Mesendoderm (in vitro differentiated cells): ENCODE measurements at regions not wholly inside any gene's neighbourhood (a gene's known extent, or its start where the extent isn't known, plus 50 kb on each side); places are given as distances from the start of the nearest gene placed in this dataset.

Source experiments
- DNase-seq: peaks from one replicate; pipeline ENCODE4 v3.0.0; 2013
- H2AK5ac ChIP-seq: 2 replicates; pipeline ENCODE4 v1.6.1; 2013; ENCODE audit warnings: low read length, inconsistent platforms
- H2BK120ac ChIP-seq: 2 replicates; pipeline ENCODE4 v1.6.1; 2013; ENCODE audit warnings: low read depth, mild to moderate bottlenecking, low read length, moderate library complexity, mixed read lengths
- H2BK15ac ChIP-seq: replicated peaks from 2 replicates; pipeline ENCODE4 v1.6.1; 2013; ENCODE audit warnings: low read depth, mild to moderate bottlenecking, moderate library complexity
- H2BK5ac ChIP-seq: 2 replicates; pipeline ENCODE4 v1.6.1; 2013; ENCODE audit warnings: low read length, inconsistent platforms
- H3K18ac ChIP-seq: 2 replicates; pipeline ENCODE4 v1.6.1; 2013; ENCODE audit warnings: mild to moderate bottlenecking, low read length, mixed read lengths
- H3K23ac ChIP-seq: one replicate; pipeline ENCODE4 v1.6.1; 2013; ENCODE audit warnings: low read length
- H3K27ac ChIP-seq: 2 replicates; pipeline ENCODE4 v1.5.1; 2013; ENCODE audit warnings: low read depth, mild to moderate bottlenecking, inconsistent platforms, low read length, moderate library complexity
- H3K27me3 ChIP-seq: 2 replicates; pipeline ENCODE4 v1.6.1; 2013; ENCODE audit warnings: low read length, control low read depth, mild to moderate bottlenecking, inconsistent platforms; ENCODE audit not compliant: insufficient read depth, poor library complexity
- H3K36me3 ChIP-seq: 2 replicates; pipeline ENCODE4 v1.6.1; 2013; ENCODE audit warnings: low read length, inconsistent platforms; ENCODE audit not compliant: control insufficient read depth, insufficient read depth
- H3K4ac ChIP-seq: one replicate; pipeline ENCODE4 v1.6.1; 2013; ENCODE audit warnings: low read depth, mild to moderate bottlenecking, low read length, moderate library complexity
- H3K4me1 ChIP-seq: 2 replicates; pipeline ENCODE4 v1.6.1; 2013; ENCODE audit warnings: low read depth, low read length, inconsistent platforms; ENCODE audit not compliant: control insufficient read depth
- H3K4me2 ChIP-seq: 2 replicates; pipeline ENCODE4 v1.6.1; 2013; ENCODE audit warnings: low read length
- H3K4me3 ChIP-seq: 2 replicates; pipeline ENCODE4 v1.5.1; 2013; ENCODE audit warnings: mild to moderate bottlenecking, low read length
- H3K56ac ChIP-seq: one replicate; pipeline ENCODE4 v1.6.1; 2013; ENCODE audit warnings: low read length
- H3K79me1 ChIP-seq: 2 replicates; pipeline ENCODE4 v1.6.1; 2013; ENCODE audit warnings: low read length, inconsistent platforms
- H3K79me2 ChIP-seq: 2 replicates; pipeline ENCODE4 v1.6.1; 2013; ENCODE audit warnings: mild to moderate bottlenecking, low read length; ENCODE audit not compliant: control insufficient read depth, insufficient read depth
- H3K9ac ChIP-seq: 2 replicates; pipeline ENCODE4 v1.6.1; 2013; ENCODE audit warnings: low read length, inconsistent platforms
- H4K5ac ChIP-seq: one replicate; pipeline ENCODE4 v1.6.1; 2013; ENCODE audit warnings: low read length
- H4K8ac ChIP-seq: one replicate; pipeline ENCODE4 v1.6.1; 2013; ENCODE audit warnings: low read depth, mild to moderate bottlenecking, control low read depth, low read length, moderate library complexity
- WGBS: extraction: QIAGEN DNeasy Blood & Tissue Kit; methylation state at CpG from one replicate; pipeline ENCODE4 v1.1.7; 2013; ENCODE audit warnings: low lambda C conversion rate, missing lambda C conversion rate; ENCODE audit not compliant: insufficient coverage; ENCODE audit errors: extremely low coverage; 5-methylcytosine and 5-hydroxymethylcytosine counted together

GRCh38 chrX:87727620-87728019 is 210.0 kb downstream of the KLHL4 start:
- no peak overlapping the region for H2BK15ac ChIP-seq
- H3K4ac ChIP-seq = no peak overlapping the region
- no peak overlapping the region for H3K18ac ChIP-seq
- no peak overlapping the region for H3K4me3 ChIP-seq
- H3K4me2 ChIP-seq = no peak overlapping the region
- no peak overlapping the region for H2BK120ac ChIP-seq
- H3K56ac ChIP-seq = no peak overlapping the region
- no peaks in the 10 kb centered on the region for H3K79me1 ChIP-seq
- no CpG with 5 or more reads among the region's 3 CpGs for WGBS
- H3K9ac ChIP-seq = no peak overlapping the region
- no peaks in the 10 kb centered on the region for H3K36me3 ChIP-seq
- DNase-seq = no peak
- no peak overlapping the region for H2BK5ac ChIP-seq
- no peak overlapping the region for H4K5ac ChIP-seq
- no peak overlapping the region for H3K27ac ChIP-seq
- H2AK5ac ChIP-seq = no peak overlapping the region
- no peaks in the 10 kb centered on the region for H3K79me2 ChIP-seq
- no peaks in the 10 kb centered on the region for H3K27me3 ChIP-seq
- H4K8ac ChIP-seq = no peak overlapping the region
- H3K4me1 ChIP-seq = no peaks in the 10 kb centered on the region
- H3K23ac ChIP-seq = no peak overlapping the region

GRCh38 chrX:87728024-87728423 is 210.4 kb downstream of the KLHL4 start:
- Histone ChIP-seq H3K18ac (no peak overlapping the region), H3K4me2 (no peak overlapping the region), H3K4me1 (no peaks in the 10 kb centered on the region), H2BK5ac (no peak overlapping the region), H3K79me1 (no peaks in the 10 kb centered on the region), H3K9ac (no peak overlapping the region), H3K4me3 (no peak overlapping the region), H2AK5ac (no peak overlapping the region), H3K36me3 (no peaks in the 10 kb centered on the region), H4K5ac (no peak overlapping the region), H3K4ac (no peak overlapping the region), H2BK120ac (no peak overlapping the region), H3K27me3 (no peaks in the 10 kb centered on the region), H3K79me2 (no peaks in the 10 kb centered on the region), H3K23ac (no peak overlapping the region), H3K56ac (no peak overlapping the region), H3K27ac (no peak overlapping the region), H2BK15ac (no peak overlapping the region), H4K8ac (no peak overlapping the region)
- no CpG with 5 or more reads among the region's 9 CpGs for whole genome bisulfite sequencing
- no peak for DNase-seq

- Histone ChIP-seq H3K56ac (no peak overlapping the region), H3K23ac (no peak overlapping the region), H3K4me2 (no peak overlapping the region), H2BK5ac (no peak overlapping the region), H3K79me1 (no peaks in the 10 kb centered on the region), H3K18ac (no peak overlapping the region), H2BK15ac (no peak overlapping the region), H3K9ac (no peak overlapping the region), H2AK5ac (no peak overlapping the region), H3K4ac (no peak overlapping the region), H3K4me1 (no peaks in the 10 kb centered on the region), H3K79me2 (no peaks in the 10 kb centered on the region), H4K5ac (no peak overlapping the region), H3K27me3 (no peaks in the 10 kb centered on the region), H3K4me3 (no peak overlapping the region), H3K27ac (no peak overlapping the region), H4K8ac (no peak overlapping the region), H2BK120ac (no peak overlapping the region), H3K36me3 (no peaks in the 10 kb centered on the region)
- no peak for DNase-seq
- WGBS = no CpG with 5 or more reads among the region's 7 CpGs
These were observed 210.9 kb downstream of the KLHL4 start for GRCh38 chrX:87728459-87728858.

- Histone ChIP-seq H2BK120ac (no peak overlapping the region), H4K8ac (no peak overlapping the region), H3K27me3 (no peaks in the 10 kb centered on the region), H3K4me3 (no peak overlapping the region), H3K4me1 (no peaks in the 10 kb centered on the region), H3K4ac (no peak overlapping the region), H3K56ac (no peak overlapping the region), H3K18ac (no peak overlapping the region), H3K79me1 (no peaks in the 10 kb centered on the region), H3K36me3 (no peaks in the 10 kb centered on the region), H2BK15ac (no peak overlapping the region), H3K23ac (no peak overlapping the region), H4K5ac (no peak overlapping the region), H2AK5ac (no peak overlapping the region), H2BK5ac (no peak overlapping the region), H3K4me2 (no peak overlapping the region), H3K79me2 (no peaks in the 10 kb centered on the region), H3K9ac (no peak overlapping the region), H3K27ac (no peak overlapping the region)
- peak; percentile 52 for DNase-seq
These were observed 214.5 kb downstream of the KLHL4 start for GRCh38 chrX:87732133-87732532.

- Histone ChIP-seq H2BK15ac (no peak overlapping the region), H2BK120ac (no peak overlapping the region), H2BK5ac (no peak overlapping the region), H3K18ac (no peak overlapping the region), H3K4me2 (no peak overlapping the region), H3K79me1 (no peaks in the 10 kb centered on the region), H3K27ac (no peak overlapping the region), H3K56ac (no peak overlapping the region), H3K4me3 (no peak overlapping the region), H3K9ac (no peak overlapping the region), H3K23ac (no peak overlapping the region), H4K8ac (no peak overlapping the region), H2AK5ac (no peak overlapping the region), H3K4ac (no peak overlapping the region), H3K27me3 (no peaks in the 10 kb centered on the region), H4K5ac (no peak overlapping the region), H3K79me2 (no peaks in the 10 kb centered on the region), H3K4me1 (no peaks in the 10 kb centered on the region), H3K36me3 (no peaks in the 10 kb centered on the region)
- DNase-seq = peak; percentile 74
- no CpG with 5 or more reads among the region's 2 CpGs for WGBS
These were observed 219.0 kb downstream of the KLHL4 start for GRCh38 chrX:87736576-87736975.

GRCh38 chrX:87744391-87744790 is 226.8 kb downstream of the KLHL4 start:
- Histone ChIP-seq H3K18ac (no peak overlapping the region), H3K27ac (no peak overlapping the region), H3K4ac (no peak overlapping the region), H3K79me1 (no peaks in the 10 kb centered on the region), H3K4me1 (no peaks in the 10 kb centered on the region), H4K8ac (no peak overlapping the region), H3K27me3 (no peaks in the 10 kb centered on the region), H3K36me3 (no peaks in the 10 kb centered on the region), H4K5ac (no peak overlapping the region), H3K79me2 (no peaks in the 10 kb centered on the region), H2BK5ac (no peak overlapping the region), H2BK15ac (no peak overlapping the region), H3K9ac (no peak overlapping the region), H3K4me3 (no peak overlapping the region), H2BK120ac (no peak overlapping the region), H3K56ac (no peak overlapping the region), H2AK5ac (no peak overlapping the region), H3K4me2 (no peak overlapping the region), H3K23ac (no peak overlapping the region)
- no CpG with 5 or more reads among the region's 1 CpG for WGBS
- no peak for DNase-seq
